Vagina (tissue), 2 donors: ENCODE measurements at regions not wholly inside any gene's neighbourhood (a gene's known extent, or its start where the extent isn't known, plus 50 kb on each side); places are given as distances from the start of the nearest gene placed in this dataset.

ENCODE experiments used
- POLR2A ChIP-seq, 2 donors: fragments of 450-650 bp; IDR thresholded peaks; one replicate each; pipeline ENCODE4 v1.6.1; 2017; ENCODE audit warnings: antibody characterized with exemption in 2 of 2, mild to moderate bottlenecking in 2 of 2, moderate library complexity in 2 of 2
- POLR2AphosphoS5 ChIP-seq, 2 donors: sonication (generic); formaldehyde crosslinking; IDR thresholded peaks; one replicate each; pipeline ENCODE4 v1.9.0; 2017; ENCODE audit warnings: antibody characterized with exemption in 2 of 2, mild to moderate bottlenecking in 2 of 2, low read depth in 1 of 2; ENCODE audit not compliant: insufficient read depth in 1 of 2
- TF ChIP-seq, protein P1 (sequence below), 3 experiments: fragments of 450-650 bp in 2 of 3; fragments of 200-600 bp in 1 of 3; sonication (generic) in 1 of 3; IDR thresholded peaks; one replicate each; pipeline ENCODE4 v1.5.1; 2017 to 2019; ENCODE audit warnings: antibody characterized with exemption in 3 of 3, mild to moderate bottlenecking in 2 of 3, moderate library complexity in 2 of 3

DNA sequence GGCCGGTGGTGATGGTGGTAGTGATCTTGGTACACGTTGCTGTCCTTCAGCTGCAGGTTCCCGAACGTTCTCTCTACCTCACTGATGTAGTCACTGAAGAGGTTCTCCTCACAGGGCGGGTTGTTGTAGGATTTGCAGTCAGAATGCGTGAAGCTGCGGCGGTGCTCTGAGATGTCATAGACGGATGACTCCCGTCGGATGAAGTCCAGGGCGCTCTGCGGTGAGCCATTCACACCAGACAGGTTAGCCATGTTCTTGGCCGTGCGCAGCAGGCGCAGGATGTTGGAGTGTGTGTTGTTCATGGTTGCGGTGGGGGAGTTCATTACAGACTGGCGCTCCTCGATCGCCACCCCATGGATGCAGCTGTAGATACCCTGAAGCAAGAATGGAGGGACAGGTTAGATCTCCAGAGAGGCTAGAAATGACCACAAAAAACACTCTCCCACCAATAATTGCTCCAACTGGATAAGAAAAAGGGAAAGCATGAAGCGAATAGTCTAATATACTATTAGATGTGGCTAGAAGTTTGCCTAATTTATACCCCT lies 367.8 kb downstream of the EMP1 start:
- TF ChIP-seq POLR2A (IDR thresholded peaks at IDR 0.05) (no peak), POLR2AphosphoS5 (IDR thresholded peaks at IDR 0.05; ENCODE audit: insufficient read depth in 1 of 2, low read depth in 1 of 2) (no peak)
- TF ChIP-seq, protein P1, sequence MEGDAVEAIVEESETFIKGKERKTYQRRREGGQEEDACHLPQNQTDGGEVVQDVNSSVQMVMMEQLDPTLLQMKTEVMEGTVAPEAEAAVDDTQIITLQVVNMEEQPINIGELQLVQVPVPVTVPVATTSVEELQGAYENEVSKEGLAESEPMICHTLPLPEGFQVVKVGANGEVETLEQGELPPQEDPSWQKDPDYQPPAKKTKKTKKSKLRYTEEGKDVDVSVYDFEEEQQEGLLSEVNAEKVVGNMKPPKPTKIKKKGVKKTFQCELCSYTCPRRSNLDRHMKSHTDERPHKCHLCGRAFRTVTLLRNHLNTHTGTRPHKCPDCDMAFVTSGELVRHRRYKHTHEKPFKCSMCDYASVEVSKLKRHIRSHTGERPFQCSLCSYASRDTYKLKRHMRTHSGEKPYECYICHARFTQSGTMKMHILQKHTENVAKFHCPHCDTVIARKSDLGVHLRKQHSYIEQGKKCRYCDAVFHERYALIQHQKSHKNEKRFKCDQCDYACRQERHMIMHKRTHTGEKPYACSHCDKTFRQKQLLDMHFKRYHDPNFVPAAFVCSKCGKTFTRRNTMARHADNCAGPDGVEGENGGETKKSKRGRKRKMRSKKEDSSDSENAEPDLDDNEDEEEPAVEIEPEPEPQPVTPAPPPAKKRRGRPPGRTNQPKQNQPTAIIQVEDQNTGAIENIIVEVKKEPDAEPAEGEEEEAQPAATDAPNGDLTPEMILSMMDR (IDR thresholded peaks at IDR 0.05), result no peak
